ENCODE measurements at regions not wholly inside any gene's neighbourhood (a gene's known extent, or its start where the extent isn't known, plus 50 kb on each side); places are given as distances from the start of the nearest gene placed in this dataset.

DNA sequence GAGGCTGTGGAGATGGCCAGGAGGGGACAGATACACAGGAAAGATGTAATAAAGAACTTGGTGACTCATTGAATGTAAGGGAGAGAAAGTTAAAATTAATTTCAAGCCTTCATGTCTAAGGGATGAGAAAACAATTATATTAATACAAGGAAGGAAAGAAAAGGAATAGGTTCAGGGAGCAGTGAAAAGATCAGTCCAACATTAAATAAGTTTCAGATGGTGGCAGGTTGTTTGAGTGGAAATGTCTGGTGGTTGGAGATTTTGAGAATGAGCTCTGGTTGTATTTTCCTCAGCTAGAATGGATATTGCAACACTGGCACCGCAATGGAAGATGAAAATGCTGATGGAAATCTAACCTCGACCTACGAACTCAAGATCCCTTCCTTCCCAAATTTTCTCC is 304.3 kb downstream of the COL12A1 start:
- no peak for DNase-seq
- no peak overlapping the region for H3K27ac ChIP-seq
- no peaks in the 10 kb centered on the region for H3K36me3 ChIP-seq
- no peak overlapping the region for H3K4me3 ChIP-seq
- no peaks in the 10 kb centered on the region for H3K4me1 ChIP-seq
- 71 to 77% methylated on average over 3 of the region's 3 CpGs for WGBS, 2 donors (ENCODE audit: low coverage in 1 of 2)
- in situ Hi-C loops (cut with MboI; ENCODE audit: low pct_ligation_motif_present in 1 of 4, low pct_unique_long_range_greater_than_20kb in 1 of 4, low sequenced_read_pairs in 3 of 4) (no loop called here), intact Hi-C loops (cut with DNase I; ENCODE audit: low total_unique reads) (no loop called here)
- TF ChIP-seq, protein P1, sequence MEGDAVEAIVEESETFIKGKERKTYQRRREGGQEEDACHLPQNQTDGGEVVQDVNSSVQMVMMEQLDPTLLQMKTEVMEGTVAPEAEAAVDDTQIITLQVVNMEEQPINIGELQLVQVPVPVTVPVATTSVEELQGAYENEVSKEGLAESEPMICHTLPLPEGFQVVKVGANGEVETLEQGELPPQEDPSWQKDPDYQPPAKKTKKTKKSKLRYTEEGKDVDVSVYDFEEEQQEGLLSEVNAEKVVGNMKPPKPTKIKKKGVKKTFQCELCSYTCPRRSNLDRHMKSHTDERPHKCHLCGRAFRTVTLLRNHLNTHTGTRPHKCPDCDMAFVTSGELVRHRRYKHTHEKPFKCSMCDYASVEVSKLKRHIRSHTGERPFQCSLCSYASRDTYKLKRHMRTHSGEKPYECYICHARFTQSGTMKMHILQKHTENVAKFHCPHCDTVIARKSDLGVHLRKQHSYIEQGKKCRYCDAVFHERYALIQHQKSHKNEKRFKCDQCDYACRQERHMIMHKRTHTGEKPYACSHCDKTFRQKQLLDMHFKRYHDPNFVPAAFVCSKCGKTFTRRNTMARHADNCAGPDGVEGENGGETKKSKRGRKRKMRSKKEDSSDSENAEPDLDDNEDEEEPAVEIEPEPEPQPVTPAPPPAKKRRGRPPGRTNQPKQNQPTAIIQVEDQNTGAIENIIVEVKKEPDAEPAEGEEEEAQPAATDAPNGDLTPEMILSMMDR (IDR thresholded peaks at IDR 0.05), result no peak
- H3K27me3 ChIP-seq, result no peaks in the 10 kb centered on the region
- peaks cover 9 to 10% of the 10 kb centered on the region in 2 donors for H3K9me3 ChIP-seq

DNA sequence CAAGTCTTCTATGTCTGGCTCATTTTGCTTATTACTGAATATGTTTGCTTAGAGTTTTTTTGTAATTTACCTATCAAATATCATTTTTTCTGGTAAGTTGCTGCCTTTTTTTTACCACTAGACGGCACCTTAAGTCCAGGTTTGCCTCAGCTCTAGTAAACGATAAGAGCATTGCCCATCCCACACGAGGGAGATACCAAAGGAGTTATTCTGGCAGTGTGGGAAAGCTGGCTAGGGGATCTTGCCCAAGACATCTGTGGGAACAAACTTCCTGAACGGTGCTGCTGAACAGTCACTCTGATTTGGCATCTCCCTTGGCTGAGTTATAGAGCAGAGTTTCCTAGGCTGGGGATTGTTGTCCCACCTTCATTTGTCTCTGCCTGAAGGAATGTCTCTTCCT is 306.4 kb downstream of the COL12A1 start:
- in situ Hi-C loops (cut with MboI; ENCODE audit: low pct_ligation_motif_present in 1 of 4, low pct_unique_long_range_greater_than_20kb in 1 of 4, low sequenced_read_pairs in 3 of 4) (no loop called here), intact Hi-C loops (cut with DNase I; ENCODE audit: low total_unique reads) (no loop called here)
- H3K9me3 ChIP-seq, result peaks cover 9 to 10% of the 10 kb centered on the region in 2 donors
- H3K4me1 ChIP-seq, result no peaks in the 10 kb centered on the region
- no peaks in the 10 kb centered on the region for H3K27me3 ChIP-seq
- TF ChIP-seq, protein P1 (IDR thresholded peaks at IDR 0.05), result no peak
- no peaks in the 10 kb centered on the region for H3K36me3 ChIP-seq
- H3K4me3 ChIP-seq, result no peak overlapping the region
- 83 to 84% methylated on average over 1 to 4 of the region's 4 CpGs for WGBS, 2 donors (ENCODE audit: low coverage in 1 of 2)
- no peak overlapping the region for H3K27ac ChIP-seq
- DNase-seq, result no peak

DNA sequence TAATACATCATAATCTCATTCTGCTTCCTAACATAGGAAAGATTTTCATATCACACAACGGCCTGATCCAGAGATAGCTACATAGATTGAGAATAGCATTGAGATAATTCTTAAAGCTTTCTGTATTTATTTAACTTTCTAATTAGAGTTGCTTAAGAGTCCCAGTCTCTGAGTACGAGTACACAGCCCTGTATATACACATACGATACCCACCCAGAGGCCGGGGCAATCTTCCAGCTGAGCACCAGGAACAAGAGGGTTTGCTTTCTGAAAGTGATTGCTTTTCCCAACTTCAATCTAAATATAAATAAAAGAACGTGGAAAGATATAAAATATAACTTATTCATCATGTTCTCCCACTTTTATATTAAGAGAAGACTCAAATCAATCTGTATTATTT is 313.8 kb downstream of the COL12A1 start:
- H3K36me3 ChIP-seq, result no peaks in the 10 kb centered on the region
- no peak overlapping the region for H3K4me3 ChIP-seq
- no peaks in the 10 kb centered on the region for H3K9me3 ChIP-seq
- H3K27me3 ChIP-seq, result no peaks in the 10 kb centered on the region
- intact Hi-C loops (cut with DNase I; ENCODE audit: low total_unique reads) (no loop called here), in situ Hi-C loops (cut with MboI; ENCODE audit: low pct_ligation_motif_present in 1 of 4, low pct_unique_long_range_greater_than_20kb in 1 of 4, low sequenced_read_pairs in 3 of 4) (no loop called here)
- H3K4me1 ChIP-seq, result peaks cover 0 to 13% (median 0%) of the 10 kb centered on the region in 4 donors
- WGBS, 2 donors (ENCODE audit: low coverage in 1 of 2), result 34 to 47% methylated on average over 5 of the region's 5 CpGs
- peak overlapping the region; percentile 11 to 36 (median 22) for H3K27ac ChIP-seq
- no peak for TF ChIP-seq EP300 (IDR thresholded peaks at IDR 0.05; ENCODE audit: low read depth)
- no peak for TF ChIP-seq POLR2AphosphoS5 (IDR thresholded peaks at IDR 0.05)
- TF ChIP-seq, protein P1 (IDR thresholded peaks at IDR 0.05), result no peak
- TF ChIP-seq POLR2A (IDR thresholded peaks at IDR 0.05), result no peak
- no peak for DNase-seq

DNA sequence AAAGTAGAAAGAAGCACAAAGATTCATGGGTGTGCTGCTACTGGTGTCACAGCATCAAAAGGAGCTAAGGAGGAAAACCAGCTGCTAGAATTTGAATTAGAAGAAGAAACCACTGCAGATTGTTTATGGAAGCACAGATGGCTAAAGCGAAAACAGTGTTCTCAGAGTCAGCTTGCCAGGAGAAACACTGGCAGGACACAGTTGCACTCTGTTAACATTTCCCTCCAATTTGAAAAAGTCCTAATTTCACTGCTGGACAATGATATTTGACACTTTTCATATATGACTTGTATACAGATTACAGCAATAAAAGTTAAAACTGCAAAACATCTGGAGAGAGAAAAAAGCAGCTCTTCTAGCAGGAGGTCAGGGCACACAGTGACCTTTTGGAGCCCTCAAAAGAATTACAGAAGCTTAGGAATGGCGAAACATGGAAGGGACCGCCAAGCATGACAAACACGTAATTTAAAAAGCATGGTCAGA is 314.5 kb downstream of the COL12A1 start:
- in situ Hi-C loops (cut with MboI; ENCODE audit: low pct_ligation_motif_present in 1 of 4, low pct_unique_long_range_greater_than_20kb in 1 of 4, low sequenced_read_pairs in 3 of 4), result no loop called here
- WGBS, 2 donors (ENCODE audit: low coverage in 1 of 2), result 53 to 61% methylated on average over 4 of the region's 4 CpGs
- peak overlapping the region; percentile 11 to 36 (median 22) for H3K27ac ChIP-seq

More for the DNA sequence above, 314.5 kb downstream of the COL12A1 start:
- TF ChIP-seq POLR2AphosphoS5 (IDR thresholded peaks at IDR 0.05), result peak in 1 of 3 donors; percentile 55
- TF ChIP-seq POLR2A (IDR thresholded peaks at IDR 0.05), result no peak
- TF ChIP-seq, protein P1 (IDR thresholded peaks at IDR 0.05), result no peak
- no peaks in the 10 kb centered on the region for H3K9me3 ChIP-seq
- peaks cover 0 to 13% (median 0%) of the 10 kb centered on the region in 4 donors for H3K4me1 ChIP-seq
- H3K36me3 ChIP-seq, result no peaks in the 10 kb centered on the region
- no peak for DNase-seq
- intact Hi-C loops (cut with DNase I; ENCODE audit: low total_unique reads), result no loop called here
- no peaks in the 10 kb centered on the region for H3K27me3 ChIP-seq
- H3K4me3 ChIP-seq, result no peak overlapping the region

Data from transverse colon (tissue), 4 donors.